GOT3 (cell line): ENCODE measurements at regions not wholly inside any gene's neighbourhood (a gene's known extent, or its start where the extent isn't known, plus 50 kb on each side); places are given as distances from the start of the nearest gene placed in this dataset.

Experiments used
- DNase-seq: peaks from one replicate; lab custom pipeline; 2025; ENCODE audit warnings: mixed read lengths; lab: John Stamatoyannopoulos, UW

- DNase-seq, result no peak
Measured at GRCh38 chr11:28615542-28615941, 507.4 kb downstream of the METTL15 start.

- no peak for DNase-seq
Measured at GRCh38 chr11:28606930-28607329, 498.7 kb downstream of the METTL15 start.

- no peak for DNase-seq
Measured at GRCh38 chr11:28599656-28600055, 491.5 kb downstream of the METTL15 start.

- no peak for DNase-seq
Measured at GRCh38 chr11:28598531-28598930, 490.3 kb downstream of the METTL15 start.

- DNase-seq, result no peak
Measured at GRCh38 chr11:28596816-28597215, 488.6 kb downstream of the METTL15 start.

- DNase-seq, result no peak
Measured at GRCh38 chr11:28592141-28592540, 484.0 kb downstream of the METTL15 start.

- no peak for DNase-seq
Measured at GRCh38 chr11:28584992-28585391, 476.8 kb downstream of the METTL15 start.

- no peak for DNase-seq
Measured at GRCh38 chr11:28582506-28582905, 474.3 kb downstream of the METTL15 start.

- no peak for DNase-seq
Measured at GRCh38 chr11:28581286-28582242, 473.4 kb downstream of the METTL15 start.

GRCh38 chr11:28571371-28571770 lies 463.2 kb downstream of the METTL15 start:
- no peak for DNase-seq

- no peak for DNase-seq
Measured at GRCh38 chr11:28569106-28569505, 460.9 kb downstream of the METTL15 start.

GRCh38 chr11:28566339-28567089 lies 458.3 kb downstream of the METTL15 start:
- DNase-seq, result peak; percentile 77

- no peak for DNase-seq
Measured at GRCh38 chr11:28559492-28559891, 451.3 kb downstream of the METTL15 start.

GRCh38 chr11:28547321-28547741 lies 439.1 kb downstream of the METTL15 start:
- no peak for DNase-seq

GRCh38 chr11:28545536-28545935 lies 437.3 kb downstream of the METTL15 start:
- DNase-seq, result no peak

- DNase-seq, result no peak
Measured at GRCh38 chr11:28542561-28542960, 434.4 kb downstream of the METTL15 start.

- no peak for DNase-seq
Measured at GRCh38 chr11:28539239-28540030, 431.2 kb downstream of the METTL15 start.

- no peak for DNase-seq
Measured at GRCh38 chr11:28537822-28538221, 429.6 kb downstream of the METTL15 start.

- DNase-seq, result no peak
Measured at GRCh38 chr11:28536504-28537267, 428.5 kb downstream of the METTL15 start.

- DNase-seq, result no peak
Measured at GRCh38 chr11:28535677-28536076, 427.5 kb downstream of the METTL15 start.
